ENCODE measurements at regions not wholly inside any gene's neighbourhood (a gene's known extent, or its start where the extent isn't known, plus 50 kb on each side); places are given as distances from the start of the nearest gene placed in this dataset.

- no peak for TF ChIP-seq TOX (CRISPR knock-in tag; IDR thresholded peaks at IDR 0.05; ENCODE audit: borderline replicate concordance)
- no peak for TF ChIP-seq GLIS3 (CRISPR knock-in tag; IDR thresholded peaks at IDR 0.05)
- no peak for TF ChIP-seq ESRRG (CRISPR knock-in tag; IDR thresholded peaks at IDR 0.05)
- no peak for TF ChIP-seq ISL1 (CRISPR knock-in tag; IDR thresholded peaks at IDR 0.05)
- TF ChIP-seq RARB (CRISPR knock-in tag; IDR thresholded peaks at IDR 0.05) = no peak
- TF ChIP-seq, protein P1, sequence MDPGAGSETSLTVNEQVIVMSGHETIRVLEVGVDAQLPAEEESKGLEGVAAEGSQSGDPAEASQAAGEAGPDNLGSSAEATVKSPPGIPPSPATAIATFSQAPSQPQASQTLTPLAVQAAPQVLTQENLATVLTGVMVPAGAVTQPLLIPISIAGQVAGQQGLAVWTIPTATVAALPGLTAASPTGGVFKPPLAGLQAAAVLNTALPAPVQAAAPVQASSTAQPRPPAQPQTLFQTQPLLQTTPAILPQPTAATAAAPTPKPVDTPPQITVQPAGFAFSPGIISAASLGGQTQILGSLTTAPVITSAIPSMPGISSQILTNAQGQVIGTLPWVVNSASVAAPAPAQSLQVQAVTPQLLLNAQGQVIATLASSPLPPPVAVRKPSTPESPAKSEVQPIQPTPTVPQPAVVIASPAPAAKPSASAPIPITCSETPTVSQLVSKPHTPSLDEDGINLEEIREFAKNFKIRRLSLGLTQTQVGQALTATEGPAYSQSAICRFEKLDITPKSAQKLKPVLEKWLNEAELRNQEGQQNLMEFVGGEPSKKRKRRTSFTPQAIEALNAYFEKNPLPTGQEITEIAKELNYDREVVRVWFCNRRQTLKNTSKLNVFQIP (CRISPR knock-in tag; IDR thresholded peaks at IDR 0.05; ENCODE audit: borderline replicate concordance, low read depth) = no peak
- TF ChIP-seq PATZ1 (CRISPR knock-in tag; IDR thresholded peaks at IDR 0.05; ENCODE audit: borderline replicate concordance) = no peak
- TF ChIP-seq ZC3H10 (CRISPR knock-in tag; IDR thresholded peaks at IDR 0.05) = no peak
- no peak for TF ChIP-seq ZNF8 (CRISPR knock-in tag; IDR thresholded peaks at IDR 0.05)
- TF ChIP-seq OSR1 (CRISPR knock-in tag; IDR thresholded peaks at IDR 0.05) = no peak
- TF ChIP-seq CREB5 (CRISPR knock-in tag; IDR thresholded peaks at IDR 0.05; ENCODE audit: low read depth) = no peak
- no peak for TF ChIP-seq ZNF565 (CRISPR knock-in tag; conservative IDR thresholded peaks at IDR 0.05; ENCODE audit: low read depth)
- TF ChIP-seq BACH2 (CRISPR knock-in tag; IDR thresholded peaks at IDR 0.05; ENCODE audit: borderline replicate concordance) = no peak
Measured at GRCh38 chr22:27317971-27318428, 483.6 kb downstream of the MN1 start.
